ENCODE measurements at regions not wholly inside any gene's neighbourhood (a gene's known extent, or its start where the extent isn't known, plus 50 kb on each side); places are given as distances from the start of the nearest gene placed in this dataset.

GRCh38 chr10:9158675-9159074 is 1104.2 kb downstream of the GATA3 start:
- TF ChIP-seq POLR2A (IDR thresholded peaks at IDR 0.05; ENCODE audit: low read length) (no peak), GATA1 (IDR thresholded peaks at IDR 0.05; ENCODE audit: low read depth, low read length) (no peak)
